ENCODE measurements at regions not wholly inside any gene's neighbourhood (a gene's known extent, or its start where the extent isn't known, plus 50 kb on each side); places are given as distances from the start of the nearest gene placed in this dataset.

GRCh38 chr2:14552286-14552685 is 80.2 kb upstream of the LRATD1 start:
- TF ChIP-seq POLR2A (IDR thresholded peaks at IDR 0.05), result no peak
- no peak for TF ChIP-seq CTCF (IDR thresholded peaks at IDR 0.05)

All from right lobe of liver (tissue), 4 donors.